ENCODE measurements at regions not wholly inside any gene's neighbourhood (a gene's known extent, or its start where the extent isn't known, plus 50 kb on each side); places are given as distances from the start of the nearest gene placed in this dataset.

GRCh38 chr1:79069828-79070227 is 63.3 kb upstream of the ADGRL4 start:
- H3K4me2 ChIP-seq (ENCODE audit: low read depth, low read length, poor library complexity, severe bottlenecking) = no peak overlapping the region
- H3F3A ChIP-seq (ENCODE audit: insufficient read depth) = no peaks in the 10 kb centered on the region
- no peaks in the 10 kb centered on the region for H3K36me3 ChIP-seq (ENCODE audit: low read length)
- no peak overlapping the region for H3K9ac ChIP-seq (ENCODE audit: low read length)
- no peak overlapping the region for H3K27ac ChIP-seq (ENCODE audit: low read depth, low read length)
- H3K9me3 ChIP-seq (ENCODE audit: insufficient read depth, low read length) = no peaks in the 10 kb centered on the region
- TF ChIP-seq CTCF (IDR thresholded peaks at IDR 0.05; ENCODE audit: insufficient read depth, low read length, poor library complexity, severe bottlenecking) (no peak), EZH2phosphoT487 (conservative IDR thresholded peaks at IDR 0.05; ENCODE audit: low read length) (no peak)
- H3K4me3 ChIP-seq (ENCODE audit: insufficient read depth, low read length, poor library complexity, severe bottlenecking) = no peak overlapping the region
- H3K79me2 ChIP-seq (ENCODE audit: insufficient read depth, low read length) = no peaks in the 10 kb centered on the region
- no peaks in the 10 kb centered on the region for H3K9me2 ChIP-seq (replicated peaks; ENCODE audit: insufficient read depth, low read length)
- H2AFZ ChIP-seq (ENCODE audit: low read depth, low read length, severe bottlenecking) = no peak overlapping the region
- H4K20me1 ChIP-seq (ENCODE audit: low read depth, low read length) = no peaks in the 10 kb centered on the region
- no peaks in the 10 kb centered on the region for H3K27me3 ChIP-seq (ENCODE audit: low read length)

- Histone ChIP-seq H3K36me3 (ENCODE audit: low read length) (no peaks in the 10 kb centered on the region), H3K9me3 (ENCODE audit: insufficient read depth, low read length) (no peaks in the 10 kb centered on the region), H3K27ac (ENCODE audit: low read depth, low read length) (no peak overlapping the region), H3K9me2 (replicated peaks; ENCODE audit: insufficient read depth, low read length) (no peaks in the 10 kb centered on the region), H3K27me3 (ENCODE audit: low read length) (no peaks in the 10 kb centered on the region), H3K9ac (ENCODE audit: low read length) (no peak overlapping the region), H3K4me3 (ENCODE audit: insufficient read depth, low read length, poor library complexity, severe bottlenecking) (no peak overlapping the region), H2AFZ (ENCODE audit: low read depth, low read length, severe bottlenecking) (no peak overlapping the region), H3F3A (ENCODE audit: insufficient read depth) (no peaks in the 10 kb centered on the region), H4K20me1 (ENCODE audit: low read depth, low read length) (no peaks in the 10 kb centered on the region), H3K79me2 (ENCODE audit: insufficient read depth, low read length) (no peaks in the 10 kb centered on the region), H3K4me2 (ENCODE audit: low read depth, low read length, poor library complexity, severe bottlenecking) (no peak overlapping the region)
- no peak for TF ChIP-seq CTCF (IDR thresholded peaks at IDR 0.05; ENCODE audit: insufficient read depth, low read length, poor library complexity, severe bottlenecking)
- TF ChIP-seq EZH2phosphoT487 (conservative IDR thresholded peaks at IDR 0.05; ENCODE audit: low read length) = no peak
Observed at GRCh38 chr1:79059341-79059740, 52.8 kb upstream of the ADGRL4 start.

Measured in SU-DHL-6 (cell line).